DMS79 treated with DMSO at 0.1 percent for 48 hours (cell line): ENCODE measurements at regions not wholly inside any gene's neighbourhood (a gene's known extent, or its start where the extent isn't known, plus 50 kb on each side); places are given as distances from the start of the nearest gene placed in this dataset.

Experiments
- DNase-seq: peaks from one replicate; lab custom pipeline; 2025; lab: John Stamatoyannopoulos, UW

DNA sequence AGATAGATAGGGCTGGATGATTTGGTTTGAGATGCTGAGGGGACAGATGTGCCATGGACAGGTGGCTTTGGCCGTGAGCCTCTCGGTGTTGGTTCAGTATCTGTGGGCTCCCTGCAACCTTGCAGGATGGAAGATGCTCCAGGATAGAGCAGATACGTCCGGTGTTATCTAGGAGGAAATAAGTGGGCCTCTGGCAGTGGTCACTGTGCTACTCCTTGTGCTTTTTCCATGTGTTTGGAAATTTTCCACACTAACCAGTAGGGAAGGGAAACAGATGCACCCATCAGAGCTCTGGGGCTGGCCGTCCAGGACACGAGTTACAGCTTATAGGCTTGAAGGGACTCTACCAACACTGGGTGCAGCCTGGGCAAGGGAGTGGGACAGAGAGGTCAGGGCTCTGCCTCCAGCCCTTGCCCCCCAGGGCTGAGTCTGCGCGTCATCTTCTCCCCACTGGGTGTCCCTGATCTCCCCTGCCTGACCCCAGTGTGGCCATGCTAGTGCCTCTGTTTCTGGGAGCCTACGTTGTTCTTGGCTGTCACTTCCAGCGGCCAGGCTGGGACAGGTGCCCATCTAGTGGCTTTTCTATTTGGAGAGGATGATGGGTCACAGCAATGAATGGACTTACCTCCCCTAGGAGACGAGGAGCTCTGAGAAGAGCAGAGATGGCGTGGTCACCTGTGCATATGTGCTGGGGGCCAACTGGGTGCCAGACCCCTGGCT, 166.9 kb downstream of the SEC14L1 start:
- no peak for DNase-seq

DNA sequence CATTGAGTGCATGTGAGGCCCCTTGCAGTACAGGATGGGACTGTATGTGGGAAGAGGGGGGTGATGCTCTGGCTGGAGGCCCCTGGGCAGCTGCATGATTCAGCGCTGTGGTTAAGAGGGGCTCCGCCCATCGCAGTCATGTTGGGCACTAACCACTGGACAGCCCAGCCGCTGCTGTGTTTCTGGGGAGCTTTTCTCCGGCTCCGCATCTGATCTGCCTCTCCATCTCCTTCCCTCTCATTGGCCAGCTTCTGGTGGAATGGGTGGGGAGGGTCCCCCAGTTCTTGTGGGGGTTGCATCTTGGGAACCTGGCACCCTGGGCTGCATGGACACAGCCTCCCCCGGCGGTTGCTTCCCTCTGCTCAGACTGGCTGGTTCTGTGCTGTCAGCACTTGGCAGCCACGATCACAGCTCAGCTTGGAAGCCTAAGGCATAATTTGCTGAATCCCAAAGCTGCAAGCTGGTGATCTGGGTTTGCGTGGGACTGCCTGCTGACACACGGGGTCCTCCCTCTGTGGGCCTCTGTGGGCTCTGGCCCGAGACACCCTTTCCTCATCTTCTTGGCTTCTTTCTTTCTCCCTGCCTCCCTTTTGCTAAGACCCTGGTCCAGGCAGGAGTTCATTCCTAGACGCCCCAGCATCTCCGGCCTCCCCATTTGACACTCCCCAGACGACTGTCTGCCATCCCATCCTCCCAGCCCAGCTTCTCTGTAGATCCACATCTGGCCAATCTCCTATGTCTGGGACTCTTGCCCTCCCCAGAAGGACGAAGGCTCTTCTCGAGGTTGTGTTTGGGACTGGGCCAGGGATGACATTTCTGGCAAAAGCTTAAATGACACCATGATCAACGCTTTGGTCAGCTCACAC, 168.3 kb downstream of the SEC14L1 start:
- no peak for DNase-seq

DNA sequence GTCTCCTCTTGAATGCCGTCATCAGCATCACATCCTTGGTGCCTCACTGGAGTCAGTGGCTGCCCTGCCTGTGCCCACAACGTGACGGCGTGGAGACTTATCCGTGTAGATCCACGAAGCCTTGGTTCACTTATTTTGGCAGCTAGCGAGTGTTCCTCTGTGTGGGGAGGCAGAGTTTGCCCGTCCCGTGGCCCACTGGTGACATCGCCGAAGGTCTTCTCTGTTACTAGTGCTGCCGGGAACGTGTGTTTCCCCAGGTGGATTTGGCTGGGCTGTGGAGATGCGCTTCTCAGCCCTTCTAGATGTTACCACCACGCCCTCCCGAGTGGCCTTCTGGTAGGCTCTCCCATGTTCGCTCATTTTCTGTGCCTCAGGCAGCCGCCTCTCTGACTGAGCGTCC, 169.6 kb downstream of the SEC14L1 start:
- DNase-seq = no peak

DNA sequence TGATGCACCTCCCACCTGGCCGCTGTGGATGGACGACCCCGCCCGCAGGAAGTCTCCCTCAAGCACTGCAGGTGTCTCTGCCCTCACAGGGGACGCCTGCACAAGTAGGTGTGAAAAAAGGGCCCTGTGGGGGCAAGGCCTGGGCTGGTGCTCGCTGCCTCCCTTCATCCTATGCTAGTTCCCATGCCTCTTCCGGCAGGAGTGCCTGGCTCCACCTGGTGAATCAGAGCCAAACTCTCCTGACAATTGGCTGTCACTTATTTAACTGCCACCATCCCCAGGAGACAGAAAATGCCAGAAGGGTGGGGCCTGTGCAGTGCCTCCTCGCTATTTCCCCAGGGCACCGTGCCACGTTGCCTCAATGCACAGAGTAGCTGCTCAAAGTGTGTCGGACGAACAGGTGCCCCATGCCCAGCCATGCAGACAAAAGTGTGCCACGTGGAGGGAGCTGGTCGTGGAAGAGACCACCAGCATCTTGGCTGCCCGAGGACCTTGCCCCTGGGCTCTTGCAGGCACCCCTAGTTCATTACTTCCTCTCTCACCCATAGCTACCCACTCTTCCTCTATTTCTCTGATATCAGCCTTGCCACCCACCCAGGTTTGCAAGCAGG, 170.7 kb downstream of the SEC14L1 start:
- DNase-seq = no peak

DNA sequence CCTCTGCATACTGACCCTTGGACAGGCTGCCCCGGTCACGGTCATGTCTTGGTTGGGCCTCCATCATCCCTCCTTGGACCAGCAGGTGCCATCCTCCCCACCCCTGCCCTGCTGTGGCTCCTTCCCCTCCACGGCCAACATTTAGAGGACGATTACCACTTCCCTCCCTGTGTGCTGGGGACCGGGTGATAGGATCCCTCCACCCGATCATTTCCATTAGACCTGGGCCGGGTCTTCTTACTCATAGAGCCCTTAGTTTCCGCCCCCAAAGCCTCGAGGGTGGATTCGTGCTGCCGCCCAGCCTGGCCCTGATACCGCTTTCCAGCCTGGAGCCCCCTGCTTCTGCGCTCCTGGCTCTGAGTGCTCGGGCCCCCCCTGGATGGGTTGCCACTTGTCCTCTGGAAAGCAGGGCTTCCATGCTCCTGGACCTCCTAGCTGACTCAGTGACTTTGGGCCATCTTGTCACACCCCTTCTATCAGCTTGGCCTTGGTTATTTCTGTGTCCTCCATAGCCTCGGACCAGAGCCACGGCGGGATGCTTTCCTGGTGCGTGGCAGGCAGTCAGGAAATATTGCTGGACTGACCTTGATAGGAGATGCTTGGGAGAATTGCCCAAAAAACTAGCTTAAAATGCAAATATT, 171.4 kb downstream of the SEC14L1 start:
- no peak for DNase-seq

DNA sequence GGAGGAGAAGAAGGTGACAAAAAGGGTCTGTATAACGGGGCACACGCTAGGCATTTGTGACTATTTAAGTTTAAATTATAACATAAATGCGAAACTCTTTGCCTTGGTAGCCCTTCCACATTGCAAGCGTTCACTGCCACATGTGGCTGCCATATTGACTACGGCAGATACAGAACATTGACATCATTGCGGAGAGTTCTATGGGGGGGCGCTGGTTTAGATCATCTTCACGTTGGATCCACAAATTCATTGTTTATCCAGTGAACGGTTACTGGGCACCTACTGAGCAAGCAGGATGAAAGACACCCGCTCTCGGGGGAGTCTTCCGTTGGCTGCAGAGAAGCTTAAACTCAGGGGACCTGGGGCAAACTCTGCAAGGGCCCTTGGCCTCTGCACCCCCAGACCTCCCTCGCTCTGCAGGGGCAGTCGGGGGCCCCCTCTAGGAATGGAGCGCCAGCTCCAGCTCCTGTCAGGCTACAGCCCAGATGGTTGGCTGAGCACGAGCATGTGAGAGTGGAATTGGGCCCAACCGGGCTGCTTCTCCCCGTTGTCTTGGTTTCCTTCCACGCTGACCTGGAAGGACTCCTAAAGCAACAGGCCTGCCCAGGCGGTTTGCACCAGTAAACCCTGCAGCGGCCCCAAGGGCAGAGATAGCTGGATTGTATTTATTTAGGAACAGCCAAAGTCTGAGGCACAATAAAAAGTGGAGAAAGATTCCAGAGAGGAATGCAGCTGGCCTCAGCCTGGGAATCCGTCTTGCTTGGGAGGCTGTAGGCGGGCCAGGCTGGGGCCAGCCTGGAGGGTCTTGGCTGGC, 172.2 kb downstream of the SEC14L1 start:
- no peak for DNase-seq

DNA sequence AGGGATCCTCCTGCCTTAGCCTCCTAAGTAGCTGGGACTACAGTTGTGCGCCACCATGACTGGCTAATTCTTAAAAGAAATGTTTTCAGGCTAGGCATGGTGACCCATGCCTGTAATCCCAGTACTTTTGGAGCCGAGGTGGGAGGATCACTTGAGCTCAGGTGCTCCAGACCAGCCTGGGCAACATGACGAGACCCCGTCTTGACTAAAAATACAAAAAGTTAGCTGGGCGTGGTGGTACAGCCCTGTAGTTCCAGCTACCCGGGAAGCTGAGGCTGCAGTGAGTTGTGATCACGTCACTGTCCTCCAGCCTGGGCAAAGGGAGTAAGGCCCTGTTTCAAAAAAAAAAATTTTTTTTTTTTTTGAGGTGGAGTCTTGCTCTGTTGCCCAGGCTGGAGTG, 173.1 kb downstream of the SEC14L1 start:
- DNase-seq = no peak

DNA sequence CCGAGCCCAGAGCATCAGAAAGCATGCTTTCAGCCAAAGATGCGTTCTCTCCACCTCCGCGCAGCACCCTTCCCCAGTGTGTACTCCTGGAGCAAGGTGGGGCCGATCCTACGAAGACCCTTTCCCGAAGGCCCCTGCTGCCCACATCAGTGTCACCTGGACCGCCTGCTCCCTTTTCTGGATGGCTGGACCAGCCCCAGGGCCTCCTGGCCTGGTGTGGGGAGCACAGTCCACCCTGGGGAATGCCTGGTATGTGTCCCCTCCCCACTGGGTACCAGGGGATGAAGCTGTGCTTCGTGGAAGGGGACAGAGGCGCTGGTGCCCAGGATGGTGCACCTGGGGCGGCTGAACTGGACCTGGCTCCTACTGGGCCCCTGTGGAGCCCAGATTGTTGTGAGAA, 173.8 kb downstream of the SEC14L1 start:
- DNase-seq = no peak

DNA sequence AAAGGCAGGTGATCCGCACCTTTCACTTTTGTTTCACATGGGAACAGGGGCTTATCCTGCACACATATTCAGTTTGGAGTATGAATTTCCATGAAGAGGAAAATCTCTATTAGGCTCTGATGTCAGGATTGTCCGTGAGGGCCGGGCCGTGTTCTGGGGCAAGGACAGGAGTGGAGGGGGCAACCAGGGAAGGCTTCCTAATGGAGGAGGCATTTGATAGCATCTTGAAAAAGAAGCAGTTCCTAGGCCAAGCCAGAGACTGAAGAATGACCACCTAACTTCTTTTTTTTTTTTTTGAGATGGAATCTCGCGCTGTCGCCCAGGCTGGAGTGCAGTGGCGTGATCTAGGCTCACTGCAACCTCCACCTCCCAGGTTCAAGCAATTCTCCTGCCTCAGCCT, 174.2 kb downstream of the SEC14L1 start:
- no peak for DNase-seq

DNA sequence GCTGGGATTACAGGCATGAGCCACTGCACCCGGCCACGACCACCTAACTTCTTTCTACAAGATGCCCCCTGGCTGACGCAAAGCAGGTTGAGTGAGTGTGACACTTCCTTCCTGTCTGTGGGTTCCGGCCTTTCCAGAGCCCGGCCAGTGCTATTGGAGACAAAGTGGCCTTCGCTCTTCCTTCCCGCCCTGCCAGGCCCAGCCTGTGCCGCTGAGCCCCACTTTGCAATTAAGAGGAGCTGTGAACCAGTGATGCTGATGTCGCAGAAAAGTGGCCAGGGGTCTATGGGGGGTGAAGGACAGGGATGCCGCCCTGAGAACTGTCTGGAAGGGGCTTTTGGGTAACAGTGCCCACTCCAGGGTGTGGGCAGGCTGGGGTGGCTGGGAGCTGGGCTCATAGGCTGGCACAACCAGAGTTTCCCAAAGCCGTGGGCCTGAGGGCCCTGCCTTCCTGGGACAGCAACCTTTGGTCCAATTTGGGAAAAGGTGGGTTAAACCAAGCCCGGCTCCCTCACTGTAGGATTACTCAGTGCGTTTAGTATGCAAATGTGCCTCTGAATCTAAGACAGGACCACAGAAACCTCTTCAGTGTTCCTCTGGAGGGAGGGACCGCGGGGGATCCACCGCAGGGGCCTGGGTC, 174.9 kb downstream of the SEC14L1 start:
- no peak for DNase-seq

DNA sequence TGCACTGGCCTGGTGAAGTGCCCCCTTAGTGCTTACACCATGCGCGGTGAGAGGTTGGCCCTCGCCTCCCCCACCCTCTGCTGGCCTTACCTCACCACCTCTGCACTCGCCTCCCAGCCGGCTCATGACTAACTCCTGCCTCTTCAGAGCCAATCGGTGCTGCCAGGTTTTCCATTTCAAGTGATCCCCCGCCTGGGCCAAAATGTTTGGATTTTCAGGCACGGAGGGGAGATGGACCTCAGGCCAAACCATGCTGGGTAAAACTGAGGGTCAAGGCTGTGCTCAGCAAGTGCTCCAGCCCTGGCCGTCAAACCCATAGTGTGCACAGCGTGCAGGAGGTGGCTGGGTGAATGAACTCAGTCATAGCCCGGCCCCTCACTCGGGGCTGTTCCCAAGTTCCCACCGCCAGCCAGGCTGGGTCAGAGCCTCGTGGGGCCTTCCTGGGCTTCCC, 175.4 kb downstream of the SEC14L1 start:
- no peak for DNase-seq

DNA sequence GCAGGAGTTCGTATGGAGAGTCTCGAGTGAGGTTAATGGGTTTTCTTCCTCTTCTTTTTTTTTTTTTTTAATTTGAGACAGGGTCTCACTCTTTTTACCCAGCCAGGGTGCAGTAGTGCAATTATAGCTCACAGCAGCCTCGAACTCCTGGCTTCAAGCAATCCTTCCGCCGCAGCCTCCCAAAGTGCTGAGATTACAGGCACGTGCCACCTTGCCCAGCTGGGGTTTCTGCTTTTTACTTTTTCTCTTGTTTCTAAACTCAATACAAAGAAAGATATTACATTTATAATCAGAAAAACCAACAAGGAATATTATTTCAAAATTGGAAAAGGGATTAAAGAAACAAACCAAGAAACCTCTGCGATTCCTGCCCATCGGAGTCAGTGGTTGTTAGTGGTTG, 175.9 kb downstream of the SEC14L1 start:
- no peak for DNase-seq

DNA sequence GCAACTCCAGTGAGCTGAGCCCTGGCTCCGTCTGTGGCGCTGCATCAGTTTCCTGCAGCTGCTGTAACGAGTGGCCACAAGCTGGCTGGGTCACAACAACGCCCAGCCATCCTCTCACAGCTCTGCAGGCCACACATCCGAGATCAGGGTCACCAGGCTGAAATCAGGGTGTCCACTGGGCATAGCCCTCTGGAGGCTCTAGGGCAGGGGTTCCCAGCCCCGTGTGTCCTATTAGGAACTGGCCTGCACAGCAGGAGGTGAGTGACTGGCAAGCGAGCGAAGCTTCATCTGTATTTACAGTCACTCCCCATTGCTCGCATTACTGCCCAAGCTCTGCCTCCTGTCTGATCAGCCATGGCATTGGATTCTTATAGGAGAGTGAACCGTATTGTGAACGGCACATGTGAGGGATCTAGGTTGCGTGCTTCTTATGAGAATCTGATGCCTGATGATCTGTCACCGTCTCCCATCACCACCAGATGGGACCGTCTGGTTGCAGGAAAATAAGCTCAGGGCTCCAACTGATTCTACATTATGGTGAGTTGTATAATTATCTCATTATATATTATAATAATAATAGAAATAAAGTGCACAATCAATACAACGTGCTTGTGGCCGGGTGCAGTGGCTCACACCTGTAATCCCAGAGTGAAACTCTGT, 176.5 kb downstream of the SEC14L1 start:
- DNase-seq = no peak

DNA sequence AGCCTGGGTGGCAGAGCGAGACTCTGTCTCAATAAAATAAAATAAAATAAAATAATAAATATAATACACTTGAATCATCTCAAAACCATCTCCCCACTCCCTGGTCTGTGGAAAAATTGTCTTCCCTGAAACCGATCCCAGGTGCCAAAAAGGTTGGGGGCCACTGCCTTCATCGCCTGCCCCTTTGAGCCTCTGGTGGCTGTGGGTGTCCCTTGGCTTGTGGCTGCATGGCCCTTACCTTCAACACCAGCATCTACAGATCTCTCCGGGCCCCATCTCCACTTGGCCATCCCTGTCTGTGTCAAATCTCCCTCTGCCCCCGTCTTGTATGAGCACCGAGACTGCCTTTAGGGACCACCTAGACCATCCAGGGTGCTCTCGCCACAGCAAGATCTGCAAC, 177.3 kb downstream of the SEC14L1 start:
- DNase-seq = no peak

DNA sequence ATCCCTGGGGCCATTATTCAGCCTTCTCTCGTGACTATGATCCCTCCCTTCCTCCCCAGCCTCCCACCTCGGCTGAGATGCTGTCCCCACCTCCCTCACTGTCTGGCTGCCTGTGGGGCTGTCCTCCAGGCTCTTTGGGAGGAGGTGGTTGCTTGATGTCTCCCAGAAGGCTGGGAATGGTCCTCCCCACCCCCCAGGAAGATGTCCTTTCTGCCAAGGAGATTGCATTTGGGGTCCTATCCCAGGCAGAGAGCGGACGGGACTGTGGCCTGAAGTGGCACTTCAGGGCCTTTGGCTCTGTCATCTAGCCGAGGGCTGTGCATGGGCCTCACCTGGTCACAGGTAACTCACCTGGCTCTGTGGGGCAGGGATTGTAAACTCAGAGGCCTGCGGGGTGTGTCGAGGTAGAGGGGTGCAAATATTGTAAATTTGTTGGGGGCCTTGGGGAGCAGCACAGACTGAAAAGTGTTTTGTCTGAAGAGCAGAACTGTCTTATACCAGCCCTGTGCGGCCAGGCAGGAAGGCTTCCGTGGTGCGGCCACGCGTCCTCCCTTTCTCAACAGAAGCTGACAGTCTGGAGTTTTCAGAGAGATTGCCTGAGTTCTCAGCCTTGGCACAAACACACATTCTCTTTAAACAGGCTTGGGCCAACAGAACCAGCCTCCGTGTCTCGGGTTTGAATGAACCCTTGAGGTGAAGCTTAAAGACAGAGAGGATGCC, 177.9 kb downstream of the SEC14L1 start:
- DNase-seq = no peak

DNA sequence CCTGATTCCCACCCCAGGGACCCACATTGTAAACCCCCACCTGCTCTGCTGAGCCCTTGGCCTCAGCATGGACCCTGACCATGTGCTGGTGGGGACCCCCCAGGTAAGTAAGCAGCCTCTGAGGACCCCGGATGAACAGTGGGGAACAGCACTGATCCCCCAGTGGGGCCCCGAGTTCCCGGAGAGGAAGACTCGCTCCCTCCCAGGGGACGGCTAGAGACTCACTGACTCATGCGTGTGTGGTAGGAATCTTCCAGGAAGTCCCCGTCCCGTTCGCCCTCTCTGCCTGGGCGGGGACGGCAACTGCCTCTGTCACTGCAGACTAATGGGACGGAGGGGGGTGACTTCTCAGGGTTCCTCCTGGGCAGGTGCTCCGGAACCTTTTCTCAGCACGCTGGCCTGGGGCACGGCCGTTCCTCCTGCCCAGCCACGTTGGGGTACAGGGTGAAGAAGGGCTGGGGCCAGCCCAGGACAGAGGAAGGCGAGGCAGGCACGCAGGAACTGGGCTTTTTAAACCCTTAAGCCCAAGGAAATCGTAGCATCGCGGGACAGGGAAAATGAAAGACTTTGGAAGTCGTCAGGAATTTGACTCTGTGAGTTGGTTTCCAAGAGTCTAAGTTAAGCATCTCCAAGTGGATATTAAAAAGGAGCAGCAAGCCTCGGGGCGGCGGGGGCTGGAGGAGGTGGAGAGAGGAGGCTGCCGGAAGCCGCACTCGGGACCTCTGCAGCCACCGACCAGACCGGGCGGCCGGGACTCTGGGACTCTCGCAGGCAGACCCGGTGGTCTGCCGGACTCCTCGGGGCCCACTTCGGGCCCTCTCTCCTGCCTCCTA, 178.7 kb downstream of the SEC14L1 start:
- no peak for DNase-seq

DNA sequence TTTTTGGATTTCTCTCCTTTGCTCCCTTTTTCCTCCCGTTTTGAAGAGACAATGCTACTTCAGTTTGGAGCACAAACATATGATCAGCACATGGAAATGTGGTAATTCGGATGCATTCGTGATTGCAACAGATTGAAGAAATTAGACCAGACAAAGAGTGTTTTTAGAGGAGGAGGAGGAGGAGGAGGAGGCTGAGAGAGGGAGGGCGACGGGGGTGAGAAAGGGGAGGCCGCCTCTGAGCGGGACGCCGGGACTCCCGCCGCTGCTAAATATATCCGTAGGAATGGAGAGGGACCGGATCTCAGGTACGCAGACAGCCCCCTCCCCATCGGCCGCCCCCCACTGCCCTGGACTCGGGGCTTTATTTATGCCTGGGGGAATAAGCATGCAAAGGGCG, 179.3 kb downstream of the SEC14L1 start:
- DNase-seq = no peak

DNA sequence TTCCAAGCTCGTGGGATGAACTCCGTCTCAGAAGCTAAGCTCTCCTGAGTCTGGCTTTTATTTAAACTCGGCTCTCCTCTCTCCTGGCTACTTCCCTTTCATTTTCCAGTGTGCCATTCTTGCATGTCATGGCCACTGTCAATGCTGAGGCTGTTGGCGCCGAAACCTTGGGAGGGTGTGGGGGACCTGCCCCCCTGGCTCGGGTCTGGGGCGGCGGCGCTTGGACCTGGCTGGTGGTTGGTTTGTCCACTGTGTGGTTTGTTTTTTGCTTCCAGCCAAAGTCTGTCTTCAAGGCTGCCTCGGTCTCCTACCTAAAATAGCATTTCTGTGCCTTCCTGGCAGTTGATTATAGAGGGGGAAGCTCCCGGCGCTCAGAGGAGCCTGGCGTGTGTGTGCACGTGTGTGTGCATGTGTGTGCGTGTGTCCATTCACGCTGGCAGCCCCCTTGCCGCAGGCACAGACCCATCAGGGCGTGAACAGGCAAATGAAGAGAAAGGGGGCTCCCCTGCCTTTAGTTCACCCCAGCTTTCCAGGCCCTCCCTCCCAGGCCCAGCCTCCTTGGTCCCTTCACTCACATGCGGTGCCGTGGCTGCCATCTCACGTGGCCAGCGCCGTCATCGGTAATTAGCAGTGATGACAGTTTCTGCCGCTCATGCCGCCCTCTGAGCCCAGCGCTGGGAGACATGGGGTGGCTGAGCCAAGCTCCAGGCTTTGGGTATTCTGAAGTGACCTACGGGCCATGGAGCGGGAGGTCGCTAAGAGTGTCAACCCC, 179.9 kb downstream of the SEC14L1 start:
- no peak for DNase-seq
